H9 (cell line): ENCODE measurements at regions not wholly inside any gene's neighbourhood (a gene's known extent, or its start where the extent isn't known, plus 50 kb on each side); places are given as distances from the start of the nearest gene placed in this dataset.

Experiments
- DNase-seq: peaks from one replicate; pipeline ENCODE4 v3.0.0-alpha.2; 2017
- H2AFZ ChIP-seq: one replicate; pipeline ENCODE4 v1.6.1; 2013; ENCODE audit warnings: mild to moderate bottlenecking, low read length, control low read depth, moderate library complexity
- H2AK5ac ChIP-seq: 2 replicates; pipeline ENCODE4 v1.6.1; 2013; ENCODE audit warnings: low read length, control low read depth, mixed read lengths; ENCODE audit not compliant: insufficient read length
- H2BK120ac ChIP-seq: one replicate; pipeline ENCODE4 v1.6.1; 2013; ENCODE audit warnings: low read depth, mild to moderate bottlenecking, low read length, control low read depth, inconsistent platforms; ENCODE audit not compliant: poor library complexity, severe bottlenecking
- H2BK12ac ChIP-seq: 2 replicates; pipeline ENCODE4 v1.6.1; 2013; ENCODE audit warnings: low read length, control low read depth, mixed read lengths, low read depth; ENCODE audit not compliant: insufficient read length
- H2BK15ac ChIP-seq: 2 replicates; pipeline ENCODE4 v1.6.1; 2013; ENCODE audit warnings: low read depth, low read length, control low read depth
- H2BK20ac ChIP-seq: one replicate; pipeline ENCODE4 v1.6.1; 2013; ENCODE audit warnings: low read depth, mild to moderate bottlenecking, low read length, control low read depth, inconsistent platforms; ENCODE audit not compliant: poor library complexity, severe bottlenecking
- H2BK5ac ChIP-seq: 2 replicates; pipeline ENCODE4 v1.6.1; 2013; ENCODE audit warnings: low read length, control low read depth, mixed read lengths; ENCODE audit not compliant: insufficient read length
- H3K14ac ChIP-seq: 2 replicates; pipeline ENCODE4 v1.6.1; 2013; ENCODE audit warnings: low read length, control low read depth; ENCODE audit not compliant: insufficient read depth
- H3K18ac ChIP-seq: 2 replicates; pipeline ENCODE4 v1.6.1; 2013; ENCODE audit warnings: low read depth, mild to moderate bottlenecking, mixed read lengths, low read length, control low read depth; ENCODE audit not compliant: insufficient read length
- H3K23ac ChIP-seq: 2 replicates; pipeline ENCODE4 v1.6.1; 2013; ENCODE audit warnings: low read length, control low read depth, mixed read lengths, low read depth; ENCODE audit not compliant: insufficient read length
- H3K23me2 ChIP-seq: 2 replicates; pipeline ENCODE4 v1.6.1; 2013; ENCODE audit warnings: low read depth, mild to moderate bottlenecking, mixed read lengths, low read length, control low read depth; ENCODE audit not compliant: insufficient read length, poor library complexity, severe bottlenecking
- H3K27ac ChIP-seq: 2 replicates; pipeline ENCODE4 v1.5.1; 2013; ENCODE audit warnings: low read length, control low read depth, mixed read lengths, low read depth; ENCODE audit not compliant: insufficient read length
- H3K27me3 ChIP-seq: 2 replicates; pipeline ENCODE4 v1.6.1; 2013; ENCODE audit warnings: low read length, control low read depth, inconsistent platforms; ENCODE audit not compliant: insufficient read depth
- H3K4ac ChIP-seq: 2 replicates; pipeline ENCODE4 v1.6.1; 2013; ENCODE audit warnings: low read depth, mild to moderate bottlenecking, control low read depth, inconsistent platforms, low read length, moderate library complexity
- H3K4me1 ChIP-seq: 2 replicates; pipeline ENCODE4 v1.6.1; 2013; ENCODE audit warnings: low read length, control low read depth, inconsistent platforms; ENCODE audit not compliant: insufficient read depth
- H3K4me2 ChIP-seq: 2 replicates; pipeline ENCODE4 v1.6.1; 2013; ENCODE audit warnings: low read length, control low read depth, mixed read lengths; ENCODE audit not compliant: insufficient read length, insufficient read depth
- H3K56ac ChIP-seq: 2 replicates; pipeline ENCODE4 v1.6.1; 2013; ENCODE audit warnings: low read depth, mild to moderate bottlenecking, mixed read lengths, low read length, control low read depth; ENCODE audit not compliant: insufficient read length
- H3K79me1 ChIP-seq: 2 replicates; pipeline ENCODE4 v1.6.1; 2013; ENCODE audit warnings: low read depth, mild to moderate bottlenecking, moderate library complexity, low read length, control low read depth, inconsistent platforms; ENCODE audit not compliant: insufficient read depth, poor library complexity, severe bottlenecking
- H3K79me2 ChIP-seq: 2 replicates; pipeline ENCODE4 v1.6.1; 2013; ENCODE audit warnings: low read length, control low read depth, inconsistent platforms; ENCODE audit not compliant: insufficient read depth
- H3K9ac ChIP-seq: 2 replicates; pipeline ENCODE4 v1.6.1; 2013; ENCODE audit warnings: low read length, control low read depth, mixed read lengths; ENCODE audit not compliant: insufficient read length; ENCODE audit errors: extremely low read depth
- H3K9me3 ChIP-seq: one replicate; pipeline ENCODE4 v1.6.1; 2013; ENCODE audit warnings: low read depth, low read length, inconsistent platforms; ENCODE audit not compliant: control insufficient read depth
- H3T11ph ChIP-seq: one replicate; pipeline ENCODE4 v1.6.1; 2013; ENCODE audit warnings: mild to moderate bottlenecking, low read length, control low read depth, inconsistent platforms
- H4K20me1 ChIP-seq: one replicate; pipeline ENCODE4 v1.6.1; 2013; ENCODE audit not compliant: control insufficient read depth, insufficient read length, insufficient read depth
- H4K5ac ChIP-seq: 2 replicates; pipeline ENCODE4 v1.6.1; 2013; ENCODE audit warnings: low read depth, mild to moderate bottlenecking, mixed read lengths, low read length, control low read depth; ENCODE audit not compliant: insufficient read length
- H4K8ac ChIP-seq: replicated peaks from 2 replicates; pipeline ENCODE4 v1.6.1; 2013; ENCODE audit warnings: low read length, control low read depth, mixed read lengths, low read depth; ENCODE audit not compliant: insufficient read length
- H4K91ac ChIP-seq: 2 replicates; pipeline ENCODE4 v1.6.1; 2013; ENCODE audit warnings: low read depth, mild to moderate bottlenecking, moderate library complexity, mixed read lengths, low read length, control low read depth; ENCODE audit not compliant: insufficient read length
- H3K27ac Mint-ChIP-seq, 3 experiments: 2 replicates in 2 of 3; 3 replicates in 1 of 3; pipeline ENCODE4 v1.8.0; 2020 to 2021; ENCODE audit warnings: mixed read lengths in 3 of 3, mild to moderate bottlenecking in 1 of 3, moderate library complexity in 1 of 3
- H3K27me3 Mint-ChIP-seq: 2 replicates; pipeline ENCODE4 v1.8.0; 2021; ENCODE audit warnings: low read depth, mild to moderate bottlenecking, moderate library complexity, mixed read lengths
- H3K36me3 Mint-ChIP-seq, 3 experiments: 2 replicates in 2 of 3; 3 replicates in 1 of 3; pipeline ENCODE4 v1.8.0; 2020 to 2021; ENCODE audit warnings: low read depth in 3 of 3, mixed read lengths in 3 of 3; ENCODE audit not compliant: insufficient read depth in 1 of 3
- H3K4me1 Mint-ChIP-seq, 2 experiments: 2 replicates each; pipeline ENCODE4 v1.8.0; 2020; ENCODE audit warnings: mixed read lengths in 2 of 2
- H3K4me3 Mint-ChIP-seq, 2 experiments: 2 replicates in 1 of 2; 3 replicates in 1 of 2; pipeline ENCODE4 v1.8.0; 2020 to 2021; ENCODE audit warnings: mild to moderate bottlenecking in 2 of 2, mixed read lengths in 2 of 2, moderate library complexity in 1 of 2
- H3K9me3 Mint-ChIP-seq, 2 experiments: 2 replicates in 1 of 2; 3 replicates in 1 of 2; pipeline ENCODE4 v1.8.0; 2020; ENCODE audit warnings: mild to moderate bottlenecking in 2 of 2, mixed read lengths in 2 of 2, moderate library complexity in 1 of 2
- CTCF ChIP-seq: fragments of 200-600 bp; sonication (generic); conservative IDR thresholded peaks from 3 replicates; pipeline ENCODE4 v1.8.0; 2021; ENCODE audit warnings: antibody characterized with exemption, mild to moderate bottlenecking
- WGBS: extraction: QIAGEN DNeasy Blood & Tissue Kit; methylation state at CpG from one replicate; pipeline ENCODE4 v1.1.7; 2013; ENCODE audit warnings: missing lambda C conversion rate, low lambda C conversion rate, mixed read lengths; ENCODE audit not compliant: insufficient read length; ENCODE audit errors: extremely low coverage; 5-methylcytosine and 5-hydroxymethylcytosine counted together

- H2BK120ac ChIP-seq = no peak overlapping the region
- H3K4me1 ChIP-seq = peaks cover 3% of the 10 kb centered on the region; the same call in 1 of the 2 replicates
- no peak overlapping the region for H4K8ac ChIP-seq
- whole genome bisulfite sequencing = no CpG with 5 or more reads among the region's 4 CpGs
- DNase-seq = no peak
- no peaks in the 10 kb centered on the region for H4K20me1 ChIP-seq
- no peaks in the 10 kb centered on the region for H3K79me1 ChIP-seq
- H3K18ac ChIP-seq = no peak overlapping the region
- H3K23me2 ChIP-seq = no peaks in the 10 kb centered on the region
- H2BK15ac ChIP-seq = no peak overlapping the region
- Mint-ChIP-seq H3K27me3 (no peaks in the 10 kb centered on the region; the same call in 1 of the 2 replicates), H3K4me1 (peaks cover 3 to 13% of the 10 kb centered on the region in 2 experiments; a peak in 2 of 4 replicates), H3K9me3 (peaks cover 3 to 5% of the 10 kb centered on the region in 2 experiments; a peak in 3 of 5 replicates), H3K4me3 (no peak overlapping the region), H3K27ac (no peak overlapping the region), H3K36me3 (peaks cover 0 to 5% (median 2%) of the 10 kb centered on the region in 3 experiments; a peak in 3 of 7 replicates)
- H3K14ac ChIP-seq = no peak overlapping the region
- no peak overlapping the region for H2AFZ ChIP-seq
- no peak overlapping the region for H2AK5ac ChIP-seq
- no peak overlapping the region for H3K27ac ChIP-seq
- H3K56ac ChIP-seq = no peak overlapping the region
- H3T11ph ChIP-seq = no peak overlapping the region
- no peak overlapping the region for H4K5ac ChIP-seq
- H3K4me2 ChIP-seq = no peak overlapping the region
- no peak overlapping the region for H3K4ac ChIP-seq
- no peaks in the 10 kb centered on the region; the same call in 1 of the 2 replicates for H3K27me3 ChIP-seq
- H3K9ac ChIP-seq = no peak overlapping the region
- H2BK20ac ChIP-seq = no peak overlapping the region
- H2BK12ac ChIP-seq = no peak overlapping the region
- no peaks in the 10 kb centered on the region for H3K9me3 ChIP-seq
- H2BK5ac ChIP-seq = no peak overlapping the region
- no peak overlapping the region for H4K91ac ChIP-seq
- no peak overlapping the region for H3K23ac ChIP-seq
- no peak for TF ChIP-seq CTCF
- H3K79me2 ChIP-seq = no peaks in the 10 kb centered on the region
These were observed 50.1 kb upstream of the PPFIA2 start for GRCh38 chr12:81809113-81809777.
